H9 (cell line): ENCODE measurements at regions not wholly inside any gene's neighbourhood (a gene's known extent, or its start where the extent isn't known, plus 50 kb on each side); places are given as distances from the start of the nearest gene placed in this dataset.

Source experiments
- DNase-seq: peaks from one replicate; pipeline ENCODE4 v3.0.0-alpha.2; 2017
- H2AFZ ChIP-seq: one replicate; pipeline ENCODE4 v1.6.1; 2013; ENCODE audit warnings: mild to moderate bottlenecking, low read length, control low read depth, moderate library complexity
- H2AK5ac ChIP-seq: 2 replicates; pipeline ENCODE4 v1.6.1; 2013; ENCODE audit warnings: low read length, control low read depth, mixed read lengths; ENCODE audit not compliant: insufficient read length
- H2BK120ac ChIP-seq: one replicate; pipeline ENCODE4 v1.6.1; 2013; ENCODE audit warnings: low read depth, mild to moderate bottlenecking, low read length, control low read depth, inconsistent platforms; ENCODE audit not compliant: poor library complexity, severe bottlenecking
- H2BK12ac ChIP-seq: 2 replicates; pipeline ENCODE4 v1.6.1; 2013; ENCODE audit warnings: low read length, control low read depth, mixed read lengths, low read depth; ENCODE audit not compliant: insufficient read length
- H2BK15ac ChIP-seq: 2 replicates; pipeline ENCODE4 v1.6.1; 2013; ENCODE audit warnings: low read depth, low read length, control low read depth
- H2BK20ac ChIP-seq: one replicate; pipeline ENCODE4 v1.6.1; 2013; ENCODE audit warnings: low read depth, mild to moderate bottlenecking, low read length, control low read depth, inconsistent platforms; ENCODE audit not compliant: poor library complexity, severe bottlenecking
- H2BK5ac ChIP-seq: 2 replicates; pipeline ENCODE4 v1.6.1; 2013; ENCODE audit warnings: low read length, control low read depth, mixed read lengths; ENCODE audit not compliant: insufficient read length
- H3K14ac ChIP-seq: 2 replicates; pipeline ENCODE4 v1.6.1; 2013; ENCODE audit warnings: low read length, control low read depth; ENCODE audit not compliant: insufficient read depth
- H3K18ac ChIP-seq: 2 replicates; pipeline ENCODE4 v1.6.1; 2013; ENCODE audit warnings: low read depth, mild to moderate bottlenecking, mixed read lengths, low read length, control low read depth; ENCODE audit not compliant: insufficient read length
- H3K23ac ChIP-seq: 2 replicates; pipeline ENCODE4 v1.6.1; 2013; ENCODE audit warnings: low read length, control low read depth, mixed read lengths, low read depth; ENCODE audit not compliant: insufficient read length
- H3K23me2 ChIP-seq: 2 replicates; pipeline ENCODE4 v1.6.1; 2013; ENCODE audit warnings: low read depth, mild to moderate bottlenecking, mixed read lengths, low read length, control low read depth; ENCODE audit not compliant: insufficient read length, poor library complexity, severe bottlenecking
- H3K27ac ChIP-seq: 2 replicates; pipeline ENCODE4 v1.5.1; 2013; ENCODE audit warnings: low read length, control low read depth, mixed read lengths, low read depth; ENCODE audit not compliant: insufficient read length
- H3K27me3 ChIP-seq: 2 replicates; pipeline ENCODE4 v1.6.1; 2013; ENCODE audit warnings: low read length, control low read depth, inconsistent platforms; ENCODE audit not compliant: insufficient read depth
- H3K4ac ChIP-seq: 2 replicates; pipeline ENCODE4 v1.6.1; 2013; ENCODE audit warnings: low read depth, mild to moderate bottlenecking, control low read depth, inconsistent platforms, low read length, moderate library complexity
- H3K4me1 ChIP-seq: 2 replicates; pipeline ENCODE4 v1.6.1; 2013; ENCODE audit warnings: low read length, control low read depth, inconsistent platforms; ENCODE audit not compliant: insufficient read depth
- H3K4me2 ChIP-seq: 2 replicates; pipeline ENCODE4 v1.6.1; 2013; ENCODE audit warnings: low read length, control low read depth, mixed read lengths; ENCODE audit not compliant: insufficient read length, insufficient read depth
- H3K56ac ChIP-seq: 2 replicates; pipeline ENCODE4 v1.6.1; 2013; ENCODE audit warnings: low read depth, mild to moderate bottlenecking, mixed read lengths, low read length, control low read depth; ENCODE audit not compliant: insufficient read length
- H3K79me1 ChIP-seq: 2 replicates; pipeline ENCODE4 v1.6.1; 2013; ENCODE audit warnings: low read depth, mild to moderate bottlenecking, moderate library complexity, low read length, control low read depth, inconsistent platforms; ENCODE audit not compliant: insufficient read depth, poor library complexity, severe bottlenecking
- H3K79me2 ChIP-seq: 2 replicates; pipeline ENCODE4 v1.6.1; 2013; ENCODE audit warnings: low read length, control low read depth, inconsistent platforms; ENCODE audit not compliant: insufficient read depth
- H3K9ac ChIP-seq: 2 replicates; pipeline ENCODE4 v1.6.1; 2013; ENCODE audit warnings: low read length, control low read depth, mixed read lengths; ENCODE audit not compliant: insufficient read length; ENCODE audit errors: extremely low read depth
- H3K9me3 ChIP-seq: one replicate; pipeline ENCODE4 v1.6.1; 2013; ENCODE audit warnings: low read depth, low read length, inconsistent platforms; ENCODE audit not compliant: control insufficient read depth
- H3T11ph ChIP-seq: one replicate; pipeline ENCODE4 v1.6.1; 2013; ENCODE audit warnings: mild to moderate bottlenecking, low read length, control low read depth, inconsistent platforms
- H4K20me1 ChIP-seq: one replicate; pipeline ENCODE4 v1.6.1; 2013; ENCODE audit not compliant: control insufficient read depth, insufficient read length, insufficient read depth
- H4K5ac ChIP-seq: 2 replicates; pipeline ENCODE4 v1.6.1; 2013; ENCODE audit warnings: low read depth, mild to moderate bottlenecking, mixed read lengths, low read length, control low read depth; ENCODE audit not compliant: insufficient read length
- H4K8ac ChIP-seq: replicated peaks from 2 replicates; pipeline ENCODE4 v1.6.1; 2013; ENCODE audit warnings: low read length, control low read depth, mixed read lengths, low read depth; ENCODE audit not compliant: insufficient read length
- H4K91ac ChIP-seq: 2 replicates; pipeline ENCODE4 v1.6.1; 2013; ENCODE audit warnings: low read depth, mild to moderate bottlenecking, moderate library complexity, mixed read lengths, low read length, control low read depth; ENCODE audit not compliant: insufficient read length
- H3K27ac Mint-ChIP-seq, 3 experiments: 2 replicates in 2 of 3; 3 replicates in 1 of 3; pipeline ENCODE4 v1.8.0; 2020 to 2021; ENCODE audit warnings: mixed read lengths in 3 of 3, mild to moderate bottlenecking in 1 of 3, moderate library complexity in 1 of 3
- H3K27me3 Mint-ChIP-seq: 2 replicates; pipeline ENCODE4 v1.8.0; 2021; ENCODE audit warnings: low read depth, mild to moderate bottlenecking, moderate library complexity, mixed read lengths
- H3K36me3 Mint-ChIP-seq, 3 experiments: 2 replicates in 2 of 3; 3 replicates in 1 of 3; pipeline ENCODE4 v1.8.0; 2020 to 2021; ENCODE audit warnings: low read depth in 3 of 3, mixed read lengths in 3 of 3; ENCODE audit not compliant: insufficient read depth in 1 of 3
- H3K4me1 Mint-ChIP-seq, 2 experiments: 2 replicates each; pipeline ENCODE4 v1.8.0; 2020; ENCODE audit warnings: mixed read lengths in 2 of 2
- H3K4me3 Mint-ChIP-seq, 2 experiments: 2 replicates in 1 of 2; 3 replicates in 1 of 2; pipeline ENCODE4 v1.8.0; 2020 to 2021; ENCODE audit warnings: mild to moderate bottlenecking in 2 of 2, mixed read lengths in 2 of 2, moderate library complexity in 1 of 2
- H3K9me3 Mint-ChIP-seq, 2 experiments: 2 replicates in 1 of 2; 3 replicates in 1 of 2; pipeline ENCODE4 v1.8.0; 2020; ENCODE audit warnings: mild to moderate bottlenecking in 2 of 2, mixed read lengths in 2 of 2, moderate library complexity in 1 of 2
- WGBS: extraction: QIAGEN DNeasy Blood & Tissue Kit; methylation state at CpG from one replicate; pipeline ENCODE4 v1.1.7; 2013; ENCODE audit warnings: missing lambda C conversion rate, low lambda C conversion rate, mixed read lengths; ENCODE audit not compliant: insufficient read length; ENCODE audit errors: extremely low coverage; 5-methylcytosine and 5-hydroxymethylcytosine counted together
- TF ChIP-seq, protein P1 (sequence below): fragments of 200-600 bp; sonication (generic); conservative IDR thresholded peaks from 3 replicates; pipeline ENCODE4 v1.8.0; 2021; ENCODE audit warnings: antibody characterized with exemption, mild to moderate bottlenecking

DNA sequence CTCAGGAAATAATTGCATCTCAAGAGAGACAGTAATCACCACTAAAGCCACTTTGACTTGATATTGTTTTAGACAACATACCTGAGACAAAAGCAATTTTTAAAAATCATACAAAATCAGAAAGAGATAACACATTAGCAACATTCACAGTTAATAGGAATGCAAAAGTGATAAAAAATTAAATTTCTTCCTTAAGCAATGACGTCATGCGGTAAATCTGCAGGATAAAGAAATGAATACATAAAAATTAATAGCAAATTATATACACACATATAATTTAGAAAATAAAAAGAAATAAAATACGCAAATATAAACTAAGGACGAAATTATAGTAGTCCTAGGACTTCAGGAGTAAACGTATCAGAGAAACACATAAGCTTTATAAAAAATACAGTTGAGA, 866.5 kb upstream of the PRKX start:
- Histone ChIP-seq H4K8ac (no peak overlapping the region), H4K5ac (no peak overlapping the region), H3K14ac (no peak overlapping the region), H4K91ac (no peak overlapping the region), H2AFZ (no peak overlapping the region), H3K23ac (no peak overlapping the region), H2AK5ac (no peak overlapping the region), H3K23me2 (no peaks in the 10 kb centered on the region), H3K79me1 (no peaks in the 10 kb centered on the region), H4K20me1 (no peaks in the 10 kb centered on the region), H3K4me2 (no peak overlapping the region), H2BK5ac (no peak overlapping the region), H2BK15ac (no peak overlapping the region), H3T11ph (no peak overlapping the region), H2BK20ac (no peak overlapping the region), H3K9ac (no peak overlapping the region), H3K4ac (no peak overlapping the region), H2BK120ac (no peak overlapping the region), H3K18ac (no peak overlapping the region), H3K4me1 (no peaks in the 10 kb centered on the region), H3K9me3 (no peaks in the 10 kb centered on the region), H2BK12ac (no peak overlapping the region), H3K27ac (no peak overlapping the region), H3K27me3 (no peaks in the 10 kb centered on the region), H3K56ac (no peak overlapping the region), H3K79me2 (no peaks in the 10 kb centered on the region)
- TF ChIP-seq, protein P1, sequence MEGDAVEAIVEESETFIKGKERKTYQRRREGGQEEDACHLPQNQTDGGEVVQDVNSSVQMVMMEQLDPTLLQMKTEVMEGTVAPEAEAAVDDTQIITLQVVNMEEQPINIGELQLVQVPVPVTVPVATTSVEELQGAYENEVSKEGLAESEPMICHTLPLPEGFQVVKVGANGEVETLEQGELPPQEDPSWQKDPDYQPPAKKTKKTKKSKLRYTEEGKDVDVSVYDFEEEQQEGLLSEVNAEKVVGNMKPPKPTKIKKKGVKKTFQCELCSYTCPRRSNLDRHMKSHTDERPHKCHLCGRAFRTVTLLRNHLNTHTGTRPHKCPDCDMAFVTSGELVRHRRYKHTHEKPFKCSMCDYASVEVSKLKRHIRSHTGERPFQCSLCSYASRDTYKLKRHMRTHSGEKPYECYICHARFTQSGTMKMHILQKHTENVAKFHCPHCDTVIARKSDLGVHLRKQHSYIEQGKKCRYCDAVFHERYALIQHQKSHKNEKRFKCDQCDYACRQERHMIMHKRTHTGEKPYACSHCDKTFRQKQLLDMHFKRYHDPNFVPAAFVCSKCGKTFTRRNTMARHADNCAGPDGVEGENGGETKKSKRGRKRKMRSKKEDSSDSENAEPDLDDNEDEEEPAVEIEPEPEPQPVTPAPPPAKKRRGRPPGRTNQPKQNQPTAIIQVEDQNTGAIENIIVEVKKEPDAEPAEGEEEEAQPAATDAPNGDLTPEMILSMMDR = no peak
- Mint-ChIP-seq H3K9me3 (no peaks in the 10 kb centered on the region; a peak in 2 of 5 replicates), H3K4me3 (no peak overlapping the region), H3K4me1 (peaks cover 0 to 8% of the 10 kb centered on the region in 2 experiments; a peak in 2 of 4 replicates), H3K27ac (no peak overlapping the region), H3K27me3 (no peaks in the 10 kb centered on the region; the same call in 1 of the 2 replicates), H3K36me3 (no peaks in the 10 kb centered on the region; a peak in 1 of 7 replicates)
- no CpG with 5 or more reads among the region's 5 CpGs for WGBS
- no peak for DNase-seq
